ENCODE measurements at regions not wholly inside any gene's neighbourhood (a gene's known extent, or its start where the extent isn't known, plus 50 kb on each side); places are given as distances from the start of the nearest gene placed in this dataset.

- Histone ChIP-seq H3K4me1 (ENCODE audit: insufficient read depth, low read length) (no peaks in the 10 kb centered on the region), H3K36me3 (ENCODE audit: insufficient read depth, low read length) (no peaks in the 10 kb centered on the region), H3K4me3 (ENCODE audit: low read depth in 1 of 2, low read length in 2 of 2) (no peak overlapping the region), H4K20me1 (ENCODE audit: insufficient read depth, low read length) (no peaks in the 10 kb centered on the region), H3K27ac (ENCODE audit: low read length) (no peak overlapping the region), H3K4me2 (ENCODE audit: insufficient read depth, low read length) (no peak overlapping the region), H3K9me3 (ENCODE audit: insufficient read depth, low read length, severe bottlenecking) (no peaks in the 10 kb centered on the region), H3K9ac (ENCODE audit: low read depth, low read length) (no peak overlapping the region), H2AFZ (ENCODE audit: low read depth, low read length) (no peak overlapping the region), H3K79me2 (ENCODE audit: insufficient read depth, low read length) (no peaks in the 10 kb centered on the region), H3K27me3 (ENCODE audit: insufficient read depth, low read length, poor library complexity) (peaks cover 3% of the 10 kb centered on the region)
- DNase-seq, result no peak
- ATAC-seq (ENCODE audit: insufficient read depth, low read depth), result no peak
- TF ChIP-seq, protein P1, sequence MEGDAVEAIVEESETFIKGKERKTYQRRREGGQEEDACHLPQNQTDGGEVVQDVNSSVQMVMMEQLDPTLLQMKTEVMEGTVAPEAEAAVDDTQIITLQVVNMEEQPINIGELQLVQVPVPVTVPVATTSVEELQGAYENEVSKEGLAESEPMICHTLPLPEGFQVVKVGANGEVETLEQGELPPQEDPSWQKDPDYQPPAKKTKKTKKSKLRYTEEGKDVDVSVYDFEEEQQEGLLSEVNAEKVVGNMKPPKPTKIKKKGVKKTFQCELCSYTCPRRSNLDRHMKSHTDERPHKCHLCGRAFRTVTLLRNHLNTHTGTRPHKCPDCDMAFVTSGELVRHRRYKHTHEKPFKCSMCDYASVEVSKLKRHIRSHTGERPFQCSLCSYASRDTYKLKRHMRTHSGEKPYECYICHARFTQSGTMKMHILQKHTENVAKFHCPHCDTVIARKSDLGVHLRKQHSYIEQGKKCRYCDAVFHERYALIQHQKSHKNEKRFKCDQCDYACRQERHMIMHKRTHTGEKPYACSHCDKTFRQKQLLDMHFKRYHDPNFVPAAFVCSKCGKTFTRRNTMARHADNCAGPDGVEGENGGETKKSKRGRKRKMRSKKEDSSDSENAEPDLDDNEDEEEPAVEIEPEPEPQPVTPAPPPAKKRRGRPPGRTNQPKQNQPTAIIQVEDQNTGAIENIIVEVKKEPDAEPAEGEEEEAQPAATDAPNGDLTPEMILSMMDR (IDR thresholded peaks at IDR 0.05; ENCODE audit: borderline replicate concordance, extremely low read depth, low read length, poor library complexity, severe bottlenecking), result no peak
- TF ChIP-seq EZH2 (IDR thresholded peaks at IDR 0.05; ENCODE audit: borderline replicate concordance, low read depth, low read length, severe bottlenecking), result no peak
These were observed 57.1 kb upstream of the GATA2 start for GRCh38 chr3:128550113-128550440.

DNA sequence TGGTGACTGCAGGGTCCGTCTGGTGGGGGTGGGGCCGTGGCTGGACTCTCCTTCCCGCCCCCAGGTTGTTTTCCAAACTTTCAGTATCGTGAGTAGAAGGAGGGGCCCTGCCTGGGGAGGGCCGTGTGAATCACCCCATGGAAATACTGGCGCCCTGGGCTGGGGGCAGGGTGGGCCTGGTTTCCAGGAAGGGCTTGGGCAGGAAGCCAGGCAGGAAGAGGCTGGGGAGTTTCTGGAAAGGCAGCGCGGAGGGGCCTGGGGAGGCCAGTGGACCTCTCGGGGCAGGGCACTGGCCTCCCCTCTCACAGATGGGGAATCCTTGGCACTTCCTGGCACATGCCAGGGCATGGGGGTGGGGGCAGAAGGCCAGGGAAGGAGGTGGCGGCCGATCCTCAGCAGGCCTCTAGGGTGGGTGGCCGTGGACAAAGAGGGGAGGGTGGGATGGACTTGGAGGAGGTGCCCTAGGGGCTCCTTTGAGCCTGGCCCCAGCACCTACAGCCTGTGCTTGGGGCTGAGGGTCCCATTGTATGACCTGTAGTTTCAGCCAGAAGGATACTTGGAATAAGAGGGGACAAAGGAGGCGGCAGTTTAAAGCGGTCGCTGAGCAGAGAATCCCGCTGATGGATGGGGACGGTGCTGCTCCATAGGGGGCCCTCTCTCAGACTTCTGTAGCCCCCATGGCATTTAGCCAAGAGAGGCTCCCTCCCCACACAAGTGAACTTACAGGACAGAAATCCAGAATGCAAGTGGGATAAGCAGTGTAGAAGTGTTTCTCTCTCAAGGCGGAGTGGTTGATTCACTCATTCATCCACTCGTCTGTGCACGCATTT lies 56.5 kb upstream of the GATA2 start:
- Histone ChIP-seq H3K4me3 (ENCODE audit: low read depth in 1 of 2, low read length in 2 of 2) (no peak overlapping the region), H3K9me3 (ENCODE audit: insufficient read depth, low read length, severe bottlenecking) (no peaks in the 10 kb centered on the region), H3K9ac (ENCODE audit: low read depth, low read length) (no peak overlapping the region), H2AFZ (ENCODE audit: low read depth, low read length) (no peak overlapping the region), H4K20me1 (ENCODE audit: insufficient read depth, low read length) (no peaks in the 10 kb centered on the region), H3K36me3 (ENCODE audit: insufficient read depth, low read length) (no peaks in the 10 kb centered on the region), H3K27me3 (ENCODE audit: insufficient read depth, low read length, poor library complexity) (no peaks in the 10 kb centered on the region), H3K27ac (ENCODE audit: low read length) (no peak overlapping the region), H3K4me2 (ENCODE audit: insufficient read depth, low read length) (no peak overlapping the region), H3K4me1 (ENCODE audit: insufficient read depth, low read length) (no peaks in the 10 kb centered on the region), H3K79me2 (ENCODE audit: insufficient read depth, low read length) (no peaks in the 10 kb centered on the region)
- ATAC-seq (ENCODE audit: insufficient read depth, low read depth) (no peak), DNase-seq (no peak)
- TF ChIP-seq, protein P1 (IDR thresholded peaks at IDR 0.05; ENCODE audit: borderline replicate concordance, extremely low read depth, low read length, poor library complexity, severe bottlenecking), result no peak
- TF ChIP-seq EZH2 (IDR thresholded peaks at IDR 0.05; ENCODE audit: borderline replicate concordance, low read depth, low read length, severe bottlenecking), result no peak

- TF ChIP-seq EZH2 (IDR thresholded peaks at IDR 0.05; ENCODE audit: borderline replicate concordance, low read depth, low read length, severe bottlenecking), result no peak
- TF ChIP-seq, protein P1 (IDR thresholded peaks at IDR 0.05; ENCODE audit: borderline replicate concordance, extremely low read depth, low read length, poor library complexity, severe bottlenecking), result no peak
- Histone ChIP-seq H3K4me1 (ENCODE audit: insufficient read depth, low read length) (no peaks in the 10 kb centered on the region), H3K79me2 (ENCODE audit: insufficient read depth, low read length) (no peaks in the 10 kb centered on the region), H3K36me3 (ENCODE audit: insufficient read depth, low read length) (no peaks in the 10 kb centered on the region), H4K20me1 (ENCODE audit: insufficient read depth, low read length) (no peaks in the 10 kb centered on the region), H3K4me3 (ENCODE audit: low read depth in 1 of 2, low read length in 2 of 2) (no peak overlapping the region), H3K27me3 (ENCODE audit: insufficient read depth, low read length, poor library complexity) (no peaks in the 10 kb centered on the region), H3K27ac (ENCODE audit: low read length) (no peak overlapping the region), H3K4me2 (ENCODE audit: insufficient read depth, low read length) (no peak overlapping the region), H3K9me3 (ENCODE audit: insufficient read depth, low read length, severe bottlenecking) (no peaks in the 10 kb centered on the region), H3K9ac (ENCODE audit: low read depth, low read length) (no peak overlapping the region), H2AFZ (ENCODE audit: low read depth, low read length) (no peak overlapping the region)
- DNase-seq, result no peak
- no peak for ATAC-seq (ENCODE audit: insufficient read depth, low read depth)
These were observed 55.7 kb upstream of the GATA2 start for GRCh38 chr3:128548426-128549282.
